HFF-Myc (cell line): ENCODE measurements at regions not wholly inside any gene's neighbourhood (a gene's known extent, or its start where the extent isn't known, plus 50 kb on each side); places are given as distances from the start of the nearest gene placed in this dataset.

Experiments
- DNase-seq: peaks from one replicate; pipeline ENCODE4 v3.0.0-alpha.2; 2011; ENCODE audit warnings: low read depth; ENCODE audit errors: extremely low read depth
- H3K4me3 ChIP-seq: replicated peaks from 2 replicates; pipeline ENCODE4 v1.5.1; 2011; ENCODE audit warnings: low read depth, mild to moderate bottlenecking, control low read depth, low read length
- CTCF ChIP-seq: IDR thresholded peaks from 2 replicates; pipeline ENCODE4 v1.5.1; 2012; ENCODE audit warnings: mild to moderate bottlenecking, low read depth, low read length, control low read depth; ENCODE audit errors: missing control alignments

GRCh38 chr3:30963223-30963722, 68.8 kb upstream of the GADL1 start:
- TF ChIP-seq CTCF: no peak
- H3K4me3 ChIP-seq: no peak overlapping the region
- DNase-seq: no peak

- H3K4me3 ChIP-seq: no peak overlapping the region
- DNase-seq: no peak
- TF ChIP-seq CTCF: no peak
Observed at GRCh38 chr3:30964612-30965011, 70.2 kb upstream of the GADL1 start.

GRCh38 chr3:30966896-30967295, 72.4 kb upstream of the GADL1 start:
- TF ChIP-seq CTCF: no peak
- no peak overlapping the region for H3K4me3 ChIP-seq
- DNase-seq: no peak

GRCh38 chr3:30970183-30970582, 75.7 kb upstream of the GADL1 start:
- H3K4me3 ChIP-seq: no peak overlapping the region
- DNase-seq: no peak
- TF ChIP-seq CTCF: peak; percentile 28

GRCh38 chr3:30972449-30972848, 78.0 kb upstream of the GADL1 start:
- no peak overlapping the region for H3K4me3 ChIP-seq
- no peak for TF ChIP-seq CTCF
- DNase-seq: no peak

GRCh38 chr3:30974071-30974470, 79.6 kb upstream of the GADL1 start:
- DNase-seq: no peak
- no peak overlapping the region for H3K4me3 ChIP-seq
- no peak for TF ChIP-seq CTCF

- TF ChIP-seq CTCF: no peak
- no peak overlapping the region for H3K4me3 ChIP-seq
- no peak for DNase-seq
Observed at GRCh38 chr3:30977592-30977991, 83.1 kb upstream of the GADL1 start.
